ENCODE measurements at regions not wholly inside any gene's neighbourhood (a gene's known extent, or its start where the extent isn't known, plus 50 kb on each side); places are given as distances from the start of the nearest gene placed in this dataset.
A peak's percentile ranks its signal among the peaks of the same experiment; 100 is the strongest.

- ChIA-PET POLR2A (no interaction called here), CTCF (no interaction called here)
- H3K4me3 ChIP-seq (ENCODE audit: low read depth, low read length): no peak overlapping the region
- DNase-seq (ENCODE audit: low read depth, low spot score): no peak
- TF ChIP-seq CTCF (IDR thresholded peaks at IDR 0.05; ENCODE audit: insufficient read depth, low read length, missing control alignments): no peak
Observed at GRCh38 chr1:36612121-36612520, 129.4 kb upstream of the CSF3R start.

- peak; percentile 48 for TF ChIP-seq CTCF (IDR thresholded peaks at IDR 0.05; ENCODE audit: insufficient read depth, low read length, missing control alignments)
- DNase-seq (ENCODE audit: low read depth, low spot score): no peak
- ChIA-PET POLR2A (no interaction called here), CTCF (no interaction called here)
- no peak overlapping the region for H3K4me3 ChIP-seq (ENCODE audit: low read depth, low read length)
Observed at GRCh38 chr1:36609241-36610027, 126.7 kb upstream of the CSF3R start.

GRCh38 chr1:36608272-36608671 lies 125.6 kb upstream of the CSF3R start:
- CTCF ChIA-PET: no interaction called here
- no peak overlapping the region for H3K4me3 ChIP-seq (ENCODE audit: low read depth, low read length)
- no peak for DNase-seq (ENCODE audit: low read depth, low spot score)
- POLR2A ChIA-PET: no interaction called here
- TF ChIP-seq CTCF (IDR thresholded peaks at IDR 0.05; ENCODE audit: insufficient read depth, low read length, missing control alignments): no peak

GRCh38 chr1:36607263-36607651 lies 124.5 kb upstream of the CSF3R start:
- H3K4me3 ChIP-seq (ENCODE audit: low read depth, low read length): no peak overlapping the region
- POLR2A ChIA-PET: no interaction called here
- DNase-seq (ENCODE audit: low read depth, low spot score): no peak
- no peak for TF ChIP-seq CTCF (IDR thresholded peaks at IDR 0.05; ENCODE audit: insufficient read depth, low read length, missing control alignments)
- CTCF ChIA-PET: no interaction called here

GRCh38 chr1:36606641-36607262 lies 124.0 kb upstream of the CSF3R start:
- no peak for TF ChIP-seq CTCF (IDR thresholded peaks at IDR 0.05; ENCODE audit: insufficient read depth, low read length, missing control alignments)
- no peak overlapping the region for H3K4me3 ChIP-seq (ENCODE audit: low read depth, low read length)
- POLR2A ChIA-PET: no interaction called here
- CTCF ChIA-PET: no interaction called here
- no peak for DNase-seq (ENCODE audit: low read depth, low spot score)

GRCh38 chr1:36605942-36606640 lies 123.4 kb upstream of the CSF3R start:
- no peak for DNase-seq (ENCODE audit: low read depth, low spot score)
- TF ChIP-seq CTCF (IDR thresholded peaks at IDR 0.05; ENCODE audit: insufficient read depth, low read length, missing control alignments): no peak
- ChIA-PET POLR2A (interaction anchor here (0.6 kb wide), 1 partner anchor 818 kb away, joined by 4 read pairs; no protein-coding TSS in a partner anchor), CTCF (no interaction called here)
- no peak overlapping the region for H3K4me3 ChIP-seq (ENCODE audit: low read depth, low read length)

All from AG04449 (cell line).